Endothelial cell of umbilical vein (primary cell): ENCODE measurements at regions not wholly inside any gene's neighbourhood (a gene's known extent, or its start where the extent isn't known, plus 50 kb on each side); places are given as distances from the start of the nearest gene placed in this dataset.

Experiments used
- BruUV-seq: library from RNA; stranded (reverse); fragments of 400-500 nt; replicated peaks from 2 replicates; lab custom pipeline; 2021; lab: Mats Ljungman, UMichigan
- CTCF ChIA-PET: fragments of 300-600, 350-600 bp; sonication (Branson Sonifier 250); formaldehyde crosslinking; loops from one replicate; lab custom pipeline; 2021; ENCODE audit warnings: antibody characterized with exemption, inconsistent platforms; lab: Charles Lee
- POLR2A ChIA-PET: fragments of 300-600, 350-600 bp; sonication (Branson Sonifier 250); formaldehyde crosslinking; loops from one replicate; lab custom pipeline; 2021; ENCODE audit warnings: antibody characterized with exemption, inconsistent platforms; lab: Charles Lee
- DNase-seq: peaks from one replicate; pipeline ENCODE4 v3.0.0-alpha.2; 2011; ENCODE audit warnings: low read depth, low spot score
- FAIRE-seq: peaks from 2 replicates; lab custom pipeline; 2011; peaks lifted over from hg19 to GRCh38; lab: Jason Lieb, UNC
- H2AFZ ChIP-seq: 2 replicates; pipeline ENCODE4 v1.6.0; 2012; ENCODE audit warnings: low read depth, low read length, control low read depth, inconsistent platforms
- H3K27ac ChIP-seq: 2 replicates; pipeline ENCODE4 v1.5.1; 2011; ENCODE audit warnings: low read depth, mild to moderate bottlenecking, control low read depth, low read length, moderate library complexity; ENCODE audit not compliant: insufficient read depth
- H3K27me3 ChIP-seq, 2 experiments: 2 replicates each; pipeline versions ENCODE4 v1.6.0 to v1.6.1; 2011; ENCODE audit warnings: low read length in 2 of 2, mixed read lengths in 1 of 2; ENCODE audit not compliant: control insufficient read depth in 2 of 2, insufficient read depth in 2 of 2
- H3K36me3 ChIP-seq, 2 experiments: 2 replicates in 1 of 2; 3 replicates in 1 of 2; pipeline ENCODE4 v1.5.1; 2011; ENCODE audit warnings: low read length in 2 of 2, mild to moderate bottlenecking in 1 of 2, moderate library complexity in 1 of 2; ENCODE audit not compliant: control insufficient read depth in 2 of 2, insufficient read depth in 2 of 2; ENCODE audit errors: extremely low read depth in 1 of 2
- H3K4me1 ChIP-seq: 3 replicates; pipeline ENCODE4 v1.5.1; 2011; ENCODE audit warnings: mild to moderate bottlenecking, low read length; ENCODE audit not compliant: control insufficient read depth, insufficient read depth; ENCODE audit errors: extremely low read depth
- H3K4me2 ChIP-seq: 2 replicates; pipeline ENCODE4 v1.6.1; 2011; ENCODE audit warnings: low read length, control low read depth, mixed read lengths; ENCODE audit not compliant: insufficient read depth
- H3K4me3 ChIP-seq, 3 experiments: fragments of 200-600 bp in 1 of 3; sonication (generic), shearing (Covaris generic) in 1 of 3; replicated peaks in 1 of 3; 2 replicates each; pipeline ENCODE4 v1.5.1; 2011 to 2016; ENCODE audit warnings: control low read depth in 3 of 3, low read length in 3 of 3, mild to moderate bottlenecking in 2 of 3, inconsistent platforms in 1 of 3, low read depth in 1 of 3, moderate library complexity in 1 of 3; ENCODE audit not compliant: insufficient read depth in 1 of 3
- H3K79me2 ChIP-seq: 2 replicates; pipeline ENCODE4 v1.6.0; 2012; ENCODE audit warnings: low read length, inconsistent platforms; ENCODE audit not compliant: control insufficient read depth, insufficient read depth
- H3K9ac ChIP-seq: replicated peaks from 2 replicates; pipeline ENCODE3; 2011; ENCODE audit warnings: low read length, control low read depth; ENCODE audit not compliant: insufficient read depth; ENCODE audit errors: extremely low read depth
- H3K9me1 ChIP-seq: replicated peaks from 3 replicates; pipeline ENCODE4 v1.6.0; 2011; ENCODE audit warnings: mild to moderate bottlenecking, low read length; ENCODE audit not compliant: control insufficient read depth, insufficient read depth; ENCODE audit errors: extremely low read depth
- H3K9me3 ChIP-seq: replicated peaks from 2 replicates; pipeline ENCODE4 v1.5.1; 2012; ENCODE audit warnings: low read length, inconsistent platforms; ENCODE audit not compliant: control insufficient read depth, insufficient read depth
- H4K20me1 ChIP-seq: replicated peaks from 2 replicates; pipeline ENCODE3; 2011; ENCODE audit warnings: mild to moderate bottlenecking, low read length; ENCODE audit not compliant: control insufficient read depth, insufficient read depth; ENCODE audit errors: extremely low read depth
- EZH2 ChIP-seq: IDR thresholded peaks from 2 replicates; pipeline ENCODE4 v1.6.1; 2012; ENCODE audit warnings: borderline replicate concordance, low read depth, mild to moderate bottlenecking, moderate library complexity, low read length, inconsistent platforms; ENCODE audit not compliant: severe bottlenecking
- FOS ChIP-seq: IDR thresholded peaks from 2 replicates; pipeline ENCODE4 v1.6.1; 2011; ENCODE audit warnings: mild to moderate bottlenecking, low read length, moderate library complexity, borderline replicate concordance; ENCODE audit not compliant: insufficient read depth
- GATA2 ChIP-seq: IDR thresholded peaks from 2 replicates; pipeline ENCODE4 v1.7.0; 2011; ENCODE audit warnings: low read depth, mild to moderate bottlenecking, moderate library complexity, mixed read lengths, low read length; ENCODE audit not compliant: insufficient read length, insufficient read depth
- JUN ChIP-seq: IDR thresholded peaks from 2 replicates; pipeline ENCODE4 v1.6.1; 2011; ENCODE audit warnings: borderline replicate concordance, low read depth; ENCODE audit not compliant: insufficient read length, insufficient read depth
- MYC ChIP-seq: IDR thresholded peaks from one replicate; pipeline ENCODE4 v1.6.1; 2011; ENCODE audit warnings: mild to moderate bottlenecking, low read depth, low read length
- POLR2A ChIP-seq: IDR thresholded peaks from 2 replicates; pipeline ENCODE4 v1.6.1; 2012; ENCODE audit warnings: low read depth, mild to moderate bottlenecking, control low read depth, low read length
- POLR2AphosphoS5 ChIP-seq: IDR thresholded peaks from 2 replicates; pipeline ENCODE4 v1.6.1; 2012; ENCODE audit warnings: low read depth, mild to moderate bottlenecking, control low read depth, low read length, moderate library complexity; ENCODE audit not compliant: insufficient read depth
- dilution Hi-C: fragments of 300-500 bp; cut with MboI; formaldehyde crosslinking; loops from one replicate; pipeline ENCODE4 v1.15.0; 2019; ENCODE audit warnings: low sequenced_read_pairs; ENCODE audit not compliant: extremely low pct_ligation_motif_present
- intact Hi-C: fragments of 100-400 bp; cut with micrococcal nuclease; formaldehyde crosslinking; loops from one replicate; pipeline ENCODE4 v1.10.0; 2022
- TF ChIP-seq, protein P1 (sequence below): IDR thresholded peaks from 2 replicates; pipeline ENCODE4 v1.6.1; 2011; ENCODE audit not compliant: insufficient read depth, insufficient read length
- TF ChIP-seq, protein P2 (sequence below), 2 donors: IDR thresholded peaks; 1 replicate in 1 of 2; 2 replicates in 1 of 2; pipeline ENCODE4 v1.5.1; 2011; ENCODE audit warnings: low read length in 2 of 2, mild to moderate bottlenecking in 2 of 2, moderate library complexity in 2 of 2, control low read depth in 1 of 2, inconsistent platforms in 1 of 2, low read depth in 1 of 2; ENCODE audit not compliant: insufficient read depth in 1 of 2; ENCODE audit errors: extremely low read depth in 1 of 2

DNA sequence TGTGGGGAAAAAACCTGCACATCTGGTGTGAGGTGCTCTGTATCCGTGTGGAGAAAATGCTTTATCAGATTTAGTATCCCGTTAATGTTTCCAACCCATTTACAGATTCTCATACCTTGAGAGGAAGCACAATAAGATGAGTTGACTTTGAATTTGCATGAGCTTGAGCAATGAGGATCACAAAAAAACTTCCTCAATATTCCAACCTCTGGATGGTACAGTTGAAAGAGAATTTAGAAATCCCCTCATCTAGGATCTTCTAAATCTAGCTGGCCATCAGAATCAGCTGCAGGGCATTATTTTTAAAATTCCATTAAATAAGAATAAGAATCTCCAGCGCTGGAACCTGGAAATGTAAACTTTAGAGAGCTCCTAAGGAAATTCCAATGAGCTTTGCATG lies 82.5 kb upstream of the NR5A2 start:
- no peaks in the 10 kb centered on the region for H3K79me2 ChIP-seq
- no peaks in the 10 kb centered on the region for H3K4me1 ChIP-seq
- no peaks in the 10 kb centered on the region for H3K9me1 ChIP-seq
- ChIA-PET CTCF (interaction anchor here (0.7 kb wide), 2 partner anchors 16 to 68 kb away, joined by 3 to 4 read pairs; no protein-coding TSS in a partner anchor), POLR2A (no interaction called here)
- FAIRE-seq (no peak), DNase-seq (no peak)
- H3K4me3 ChIP-seq = no peak overlapping the region
- no peaks in the 10 kb centered on the region for H3K9me3 ChIP-seq
- dilution Hi-C loops (no loop called here), intact Hi-C loops (no loop called here)
- no peak for TF ChIP-seq GATA2
- TF ChIP-seq, protein P1, sequence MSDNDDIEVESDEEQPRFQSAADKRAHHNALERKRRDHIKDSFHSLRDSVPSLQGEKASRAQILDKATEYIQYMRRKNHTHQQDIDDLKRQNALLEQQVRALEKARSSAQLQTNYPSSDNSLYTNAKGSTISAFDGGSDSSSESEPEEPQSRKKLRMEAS = no peak
- TF ChIP-seq, protein P2, sequence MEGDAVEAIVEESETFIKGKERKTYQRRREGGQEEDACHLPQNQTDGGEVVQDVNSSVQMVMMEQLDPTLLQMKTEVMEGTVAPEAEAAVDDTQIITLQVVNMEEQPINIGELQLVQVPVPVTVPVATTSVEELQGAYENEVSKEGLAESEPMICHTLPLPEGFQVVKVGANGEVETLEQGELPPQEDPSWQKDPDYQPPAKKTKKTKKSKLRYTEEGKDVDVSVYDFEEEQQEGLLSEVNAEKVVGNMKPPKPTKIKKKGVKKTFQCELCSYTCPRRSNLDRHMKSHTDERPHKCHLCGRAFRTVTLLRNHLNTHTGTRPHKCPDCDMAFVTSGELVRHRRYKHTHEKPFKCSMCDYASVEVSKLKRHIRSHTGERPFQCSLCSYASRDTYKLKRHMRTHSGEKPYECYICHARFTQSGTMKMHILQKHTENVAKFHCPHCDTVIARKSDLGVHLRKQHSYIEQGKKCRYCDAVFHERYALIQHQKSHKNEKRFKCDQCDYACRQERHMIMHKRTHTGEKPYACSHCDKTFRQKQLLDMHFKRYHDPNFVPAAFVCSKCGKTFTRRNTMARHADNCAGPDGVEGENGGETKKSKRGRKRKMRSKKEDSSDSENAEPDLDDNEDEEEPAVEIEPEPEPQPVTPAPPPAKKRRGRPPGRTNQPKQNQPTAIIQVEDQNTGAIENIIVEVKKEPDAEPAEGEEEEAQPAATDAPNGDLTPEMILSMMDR (IDR thresholded peaks at IDR 0.05; ENCODE audit: extremely low read depth in 1 of 2, insufficient read depth in 1 of 2, low read depth in 1 of 2, low read length in 2 of 2) = no peak
- TF ChIP-seq FOS = no peak
- H4K20me1 ChIP-seq = no peaks in the 10 kb centered on the region
- BruUV-seq = no TSS peak
- H3K36me3 ChIP-seq = no peaks in the 10 kb centered on the region
- H3K27me3 ChIP-seq = peaks cover 0 to 2% of the 10 kb centered on the region in 2 experiments
- H3K27ac ChIP-seq = no peak overlapping the region
- no peak overlapping the region for H2AFZ ChIP-seq
- H3K9ac ChIP-seq = no peak overlapping the region
- H3K4me2 ChIP-seq = no peak overlapping the region

DNA sequence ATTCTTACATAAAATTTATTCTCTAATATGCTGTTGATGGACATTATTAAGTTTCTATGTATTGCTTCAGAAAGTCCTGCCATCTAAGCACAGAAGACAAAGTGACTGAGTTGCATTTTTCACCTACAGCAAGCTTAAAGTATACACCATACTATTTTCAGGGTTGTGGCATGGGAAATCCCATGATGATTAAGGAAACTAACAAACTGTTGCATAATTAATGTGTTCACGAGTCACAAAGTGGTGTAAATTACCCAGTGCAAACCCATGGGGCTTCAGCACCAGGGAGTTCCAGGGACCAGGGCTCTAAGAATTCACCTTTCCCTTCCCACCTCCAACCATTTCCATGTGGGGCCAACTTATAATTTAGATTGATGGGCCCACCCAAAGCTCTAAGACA lies 81.9 kb upstream of the NR5A2 start:
- Histone ChIP-seq H3K4me2 (no peak overlapping the region), H3K4me3 (no peak overlapping the region), H3K9me3 (no peaks in the 10 kb centered on the region), H3K79me2 (no peaks in the 10 kb centered on the region), H4K20me1 (no peaks in the 10 kb centered on the region), H2AFZ (no peak overlapping the region), H3K27ac (no peak overlapping the region), H3K9ac (no peak overlapping the region), H3K4me1 (no peaks in the 10 kb centered on the region), H3K9me1 (no peaks in the 10 kb centered on the region), H3K27me3 (peaks cover 0 to 2% of the 10 kb centered on the region in 2 experiments), H3K36me3 (no peaks in the 10 kb centered on the region)
- FAIRE-seq (no peak), DNase-seq (no peak)
- BruUV-seq = no TSS peak
- POLR2A ChIA-PET = no interaction called here
- intact Hi-C loops = no loop called here
- dilution Hi-C loops = no loop called here
- CTCF ChIA-PET = interaction anchor here (0.7 kb wide), 1 partner anchor 16 kb away, joined by 3 read pairs; no protein-coding TSS in a partner anchor
- TF ChIP-seq, protein P2 (IDR thresholded peaks at IDR 0.05; ENCODE audit: extremely low read depth in 1 of 2, insufficient read depth in 1 of 2, low read depth in 1 of 2, low read length in 2 of 2) = no peak
- no peak for TF ChIP-seq GATA2
- TF ChIP-seq FOS = no peak
- TF ChIP-seq, protein P1 = no peak
- no peak for TF ChIP-seq MYC
- TF ChIP-seq POLR2AphosphoS5 = no peak
- no peak for TF ChIP-seq JUN
- TF ChIP-seq EZH2 = no peak
- TF ChIP-seq POLR2A = no peak
